NAMALWA (cell line): ENCODE measurements at regions not wholly inside any gene's neighbourhood (a gene's known extent, or its start where the extent isn't known, plus 50 kb on each side); places are given as distances from the start of the nearest gene placed in this dataset.
A peak's percentile ranks its signal among the peaks of the same experiment; 100 is the strongest.
"Not testable (repeated sequence)": the region's sequence is repeated elsewhere in the genome, so short reads cannot be mapped to it uniquely, and the experiment has no call there.

Source experiments
- DNase-seq: peaks from one replicate; pipeline ENCODE4 v3.0.0-alpha.2; 2015; ENCODE audit warnings: low spot score

- no peak for DNase-seq
Observed at GRCh38 chr4:163077680-163078079, 89.0 kb downstream of the NAF1 start.

DNA sequence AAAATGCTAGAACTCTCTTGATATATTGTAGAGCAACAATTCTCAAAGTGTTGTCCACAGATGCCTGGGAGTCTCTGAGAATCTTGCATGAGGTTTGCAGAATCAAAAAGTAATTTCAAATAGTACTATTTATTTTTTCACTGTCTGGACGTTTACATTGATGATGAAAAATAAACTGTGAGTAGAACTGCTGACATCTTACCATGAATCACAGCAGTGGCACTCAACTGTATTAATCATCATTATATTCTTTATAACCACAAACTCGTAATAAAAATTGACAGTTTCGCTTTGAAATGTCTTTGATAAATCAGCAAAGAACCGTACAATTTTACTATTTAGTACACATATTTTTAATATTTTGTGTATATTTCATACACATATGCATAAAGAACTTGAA lies 94.5 kb downstream of the NAF1 start:
- no peak for DNase-seq

- no peak for DNase-seq
Observed at GRCh38 chr4:163071308-163071707, 95.4 kb downstream of the NAF1 start.

DNA sequence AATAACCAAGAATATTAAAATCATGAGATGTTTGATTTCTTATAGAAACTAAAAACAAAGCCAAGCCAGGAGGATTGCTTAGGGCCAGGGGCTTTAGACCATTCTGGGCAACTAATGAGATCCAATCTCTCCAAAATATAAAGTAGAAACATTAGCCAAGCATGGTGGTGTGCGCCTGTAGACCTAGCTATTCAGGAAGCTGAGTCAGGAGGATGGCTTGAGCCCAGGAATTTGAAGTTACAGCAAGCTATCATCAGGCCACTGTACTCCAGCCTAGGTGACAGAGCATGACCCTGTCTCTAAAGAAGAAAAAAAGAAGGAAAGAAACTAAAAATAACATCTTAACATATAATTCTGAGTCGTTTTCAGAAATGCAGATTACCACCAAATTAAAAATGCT lies 96.7 kb downstream of the NAF1 start:
- DNase-seq = no peak

DNA sequence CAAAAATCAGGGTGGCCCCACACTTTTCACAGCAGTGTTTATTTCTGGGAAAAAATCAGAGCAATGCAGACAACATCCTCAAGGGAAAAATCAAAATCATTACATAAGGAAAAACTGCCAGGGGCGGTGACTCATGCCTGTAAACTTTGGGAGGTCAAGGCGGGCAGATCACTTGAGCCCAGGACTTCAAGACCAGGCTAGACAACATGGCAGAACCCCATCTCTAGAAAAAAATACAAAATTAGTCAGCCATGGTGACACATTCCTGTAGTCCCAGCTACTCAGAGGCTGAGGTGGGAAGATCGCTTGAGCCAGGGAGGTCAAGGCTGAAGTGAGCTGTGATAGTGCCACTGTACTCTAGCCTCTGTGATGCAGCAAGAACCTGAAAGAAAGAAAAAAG lies 102.8 kb downstream of the NAF1 start:
- no peak for DNase-seq

- DNase-seq = peak; percentile 57
Observed at GRCh38 chr4:163048447-163048846, 118.2 kb downstream of the NAF1 start.

GRCh38 chr4:163042306-163042705 lies 124.4 kb downstream of the NAF1 start:
- no peak for DNase-seq

- DNase-seq = no peak
Observed at GRCh38 chr4:163017135-163017534, 149.6 kb downstream of the NAF1 start.

DNA sequence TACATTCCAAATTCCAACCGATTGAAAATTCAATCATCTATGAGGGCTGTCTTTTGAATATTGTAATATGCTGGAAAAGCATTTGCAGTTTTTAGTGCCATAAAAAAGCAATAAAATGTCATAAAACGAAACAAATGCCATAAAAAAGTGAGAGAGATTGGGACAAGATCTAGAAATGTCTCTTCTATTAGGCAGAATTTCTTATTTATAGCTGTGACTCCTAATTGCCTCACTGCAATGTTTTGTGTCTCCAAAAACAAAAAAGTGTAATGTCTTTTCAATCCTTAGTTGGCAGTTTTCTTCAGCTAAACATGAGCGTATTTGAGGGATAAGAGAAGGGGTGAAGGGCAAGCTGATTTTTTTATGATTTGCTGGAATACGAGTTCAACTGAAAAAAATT lies 153.9 kb downstream of the NAF1 start:
- no peak for DNase-seq

DNA sequence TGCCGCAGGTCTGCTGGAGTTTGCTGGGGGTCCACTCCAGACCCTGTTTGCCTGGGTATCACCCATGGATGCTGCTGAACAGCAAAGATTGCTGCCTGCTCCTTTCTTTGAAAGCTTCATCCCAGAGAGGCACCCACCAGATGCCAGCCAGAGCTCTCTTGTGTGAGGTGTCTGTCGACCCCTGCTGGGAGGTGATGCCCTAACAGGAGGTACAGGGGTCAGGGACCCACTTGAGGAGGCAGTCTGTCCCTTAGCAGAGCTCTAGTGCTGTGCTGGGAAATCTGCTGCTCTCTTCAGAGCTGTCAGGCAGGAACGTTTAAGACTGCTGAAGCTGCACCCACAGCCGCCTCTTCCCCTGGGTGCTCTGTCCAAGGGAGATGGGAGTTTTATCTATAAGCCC lies 162.7 kb downstream of the NAF1 start:
- DNase-seq = no peak

DNA sequence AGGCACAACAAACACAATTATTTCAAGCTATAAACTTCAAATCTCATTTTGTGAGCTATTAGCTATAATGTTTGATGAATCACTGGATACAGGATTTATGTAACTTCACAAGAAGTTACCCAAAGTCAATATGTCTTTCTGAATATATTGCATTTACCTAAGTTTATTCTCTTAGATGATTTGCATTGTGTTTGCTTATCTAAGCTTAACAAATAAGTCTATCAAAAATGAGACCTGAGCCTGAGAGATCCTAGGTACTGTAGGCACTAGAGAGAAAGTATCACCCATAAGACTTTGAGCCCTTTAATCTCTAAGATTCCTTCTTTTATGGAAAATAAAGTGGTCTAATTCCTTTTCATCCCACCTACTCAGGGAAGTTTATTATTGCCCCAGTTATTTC lies 178.2 kb downstream of the NAF1 start:
- DNase-seq = no peak

DNA sequence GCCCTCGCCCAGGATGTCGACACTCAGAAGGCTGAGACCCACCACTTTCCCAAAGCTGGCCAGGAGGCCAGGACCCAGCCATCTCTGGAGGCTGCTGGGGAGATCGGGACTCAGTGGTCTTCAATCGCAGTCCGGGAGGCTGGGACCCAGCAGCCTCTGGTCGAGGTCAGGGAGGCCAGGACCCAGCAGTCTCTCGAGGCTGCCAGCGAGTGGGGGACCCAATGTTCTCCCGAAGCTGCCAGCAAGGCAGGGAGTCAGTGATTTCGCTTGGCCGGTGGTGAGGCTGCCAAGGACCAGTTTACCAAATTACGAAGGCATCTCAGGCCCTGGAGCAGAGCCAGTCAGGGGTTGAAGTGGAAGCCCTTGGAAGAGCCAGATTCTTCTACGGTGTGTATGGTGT lies 181.6 kb downstream of the NAF1 start:
- DNase-seq = no peak

- DNase-seq = no peak
Observed at GRCh38 chr4:162984621-162985020, 182.1 kb downstream of the NAF1 start.

- no peak for DNase-seq
Observed at GRCh38 chr4:162981823-162982222, 184.9 kb downstream of the NAF1 start.

DNA sequence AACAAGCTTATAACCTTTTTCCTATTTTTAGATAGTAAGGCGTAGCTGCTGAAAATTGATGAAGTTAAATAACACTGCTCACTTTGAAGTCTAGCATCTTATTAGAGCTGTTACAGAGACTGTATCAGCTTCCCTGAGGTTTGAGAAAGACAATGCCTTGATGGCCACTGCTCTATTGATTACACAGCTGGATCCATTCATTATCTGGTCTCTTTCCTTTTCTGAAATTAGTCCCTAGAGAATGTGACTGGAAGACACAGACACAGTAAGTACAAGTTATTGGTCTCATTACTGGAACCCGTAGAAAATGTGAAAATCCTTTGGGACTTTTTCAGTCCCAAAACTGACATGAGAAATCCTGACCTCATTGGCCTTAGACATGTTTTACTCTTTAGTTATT lies 188.3 kb downstream of the NAF1 start:
- DNase-seq = no peak

- no peak for DNase-seq
Observed at GRCh38 chr4:162977788-162978187, 188.9 kb downstream of the NAF1 start.

DNA sequence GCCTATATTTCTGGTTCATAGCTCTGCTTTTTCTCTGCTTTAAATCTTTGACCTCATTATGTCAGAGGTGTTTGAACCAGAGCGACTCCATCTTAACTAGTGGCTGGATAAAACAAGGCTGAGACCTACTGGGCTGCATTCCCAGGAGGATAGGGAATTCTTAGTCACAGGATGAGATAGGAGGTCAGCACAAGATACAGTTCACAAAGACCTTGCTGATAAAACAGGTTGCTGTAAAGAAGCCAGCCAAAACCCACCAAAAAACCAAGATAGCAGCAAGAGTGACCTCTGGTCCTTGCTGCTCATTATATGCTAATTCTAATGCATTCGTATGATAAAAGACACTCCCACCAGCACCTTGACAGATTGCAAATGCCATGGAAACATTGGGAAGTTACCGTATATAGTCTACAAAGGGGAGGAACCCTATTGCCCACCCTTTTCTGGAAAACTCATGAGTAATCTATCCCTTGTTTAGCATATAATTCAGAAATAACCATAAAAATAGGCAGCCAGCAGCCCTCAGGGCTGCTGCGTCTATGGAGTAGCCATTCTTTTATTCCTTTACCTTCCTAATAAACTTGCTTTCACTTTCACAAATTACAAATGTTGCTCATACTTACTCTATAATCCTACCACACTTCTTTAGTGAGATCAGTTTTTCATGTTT lies 193.9 kb downstream of the NAF1 start:
- no peak for DNase-seq

DNA sequence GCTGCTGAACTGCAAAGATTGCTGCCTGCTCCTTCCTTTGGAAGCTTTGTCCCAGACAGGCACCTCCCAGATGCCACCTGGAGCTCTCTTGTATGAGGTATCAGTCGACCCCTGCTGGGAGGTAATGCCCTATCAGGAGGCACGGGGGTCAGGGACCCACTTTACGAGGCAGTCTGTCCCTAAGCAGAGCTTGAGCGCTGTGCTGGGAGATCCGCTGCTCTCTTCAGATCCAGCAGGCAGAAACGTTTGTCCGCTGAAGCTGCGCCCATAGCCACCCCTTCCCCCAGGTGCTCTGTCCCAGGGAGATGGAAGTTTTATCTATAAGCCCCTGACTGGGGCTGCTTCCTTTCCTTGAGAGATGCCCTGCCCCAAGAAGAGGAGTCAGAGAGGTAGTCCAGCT lies 197.5 kb downstream of the NAF1 start:
- DNase-seq = no peak

GRCh38 chr4:162965978-162966377 lies 200.7 kb downstream of the NAF1 start:
- DNase-seq = not testable (repeated sequence)

DNA sequence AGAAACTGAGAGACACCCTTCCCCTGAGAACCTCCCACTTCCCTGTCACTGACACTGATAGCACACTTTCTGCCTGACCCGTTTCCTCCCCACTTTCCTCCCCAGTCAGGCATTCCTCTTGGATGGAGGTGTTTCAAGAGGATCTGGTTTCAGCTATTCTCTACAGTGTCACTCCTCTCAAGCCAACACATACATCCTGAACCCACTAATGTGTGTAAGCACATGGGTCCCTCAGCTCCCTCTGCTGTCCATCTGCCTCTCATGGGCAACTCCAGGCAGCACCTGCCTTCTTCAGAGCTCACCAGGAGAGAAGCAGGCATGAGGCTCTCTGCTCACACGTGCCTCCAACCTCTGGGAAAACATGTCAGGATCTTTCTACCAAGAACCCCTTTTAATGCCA lies 207.6 kb downstream of the NAF1 start:
- peak; percentile 26 for DNase-seq

DNA sequence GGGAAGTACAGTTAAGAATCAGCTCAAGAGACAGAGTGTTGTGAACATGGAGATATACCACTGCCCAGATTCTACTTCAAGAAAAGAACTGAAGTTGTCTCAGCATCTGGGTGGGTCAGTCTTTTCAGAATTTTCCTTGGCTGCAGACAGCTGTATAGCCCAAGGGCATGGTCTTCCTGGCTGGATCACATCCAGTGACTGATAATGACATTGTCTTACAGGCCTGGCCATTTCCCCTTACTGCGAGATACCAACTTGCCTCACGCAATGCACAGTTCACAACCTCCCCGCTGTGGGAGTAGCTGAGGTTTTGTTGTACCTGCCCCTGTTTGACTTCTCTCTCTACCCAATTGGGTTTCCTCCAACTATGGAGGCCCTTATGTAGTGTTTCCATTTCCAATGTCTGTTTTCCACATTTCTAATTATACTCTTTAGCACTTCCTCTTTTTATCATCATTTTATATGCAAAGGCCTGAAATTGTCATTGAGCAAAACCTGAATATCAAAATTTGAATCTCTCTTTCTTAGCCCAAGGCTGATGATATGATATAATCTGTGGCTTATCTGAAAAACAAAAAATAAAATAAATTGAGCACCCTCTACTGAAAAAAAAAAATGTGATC lies 209.1 kb downstream of the NAF1 start:
- no peak for DNase-seq

DNA sequence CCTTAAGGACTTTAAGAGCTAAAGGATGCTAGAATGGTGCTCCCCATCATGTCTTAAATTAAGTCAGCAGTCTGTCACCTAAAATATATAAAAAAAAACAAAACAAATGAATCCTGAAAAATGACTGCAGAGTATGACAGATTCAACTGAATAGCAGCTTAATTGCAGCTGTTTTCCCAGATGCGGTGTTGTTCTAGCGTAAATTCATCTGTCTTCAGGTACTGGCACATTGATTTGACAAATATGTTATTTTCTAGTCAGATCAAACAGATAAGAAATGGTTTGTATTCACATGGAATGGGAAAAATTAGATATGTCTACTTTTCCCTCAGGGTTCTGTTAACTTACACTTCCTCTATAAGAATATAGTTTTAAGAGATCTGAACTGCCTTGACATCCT lies 211.7 kb downstream of the NAF1 start:
- no peak for DNase-seq

GRCh38 chr4:162952232-162952631 lies 214.5 kb downstream of the NAF1 start:
- peak; percentile 5 for DNase-seq

DNA sequence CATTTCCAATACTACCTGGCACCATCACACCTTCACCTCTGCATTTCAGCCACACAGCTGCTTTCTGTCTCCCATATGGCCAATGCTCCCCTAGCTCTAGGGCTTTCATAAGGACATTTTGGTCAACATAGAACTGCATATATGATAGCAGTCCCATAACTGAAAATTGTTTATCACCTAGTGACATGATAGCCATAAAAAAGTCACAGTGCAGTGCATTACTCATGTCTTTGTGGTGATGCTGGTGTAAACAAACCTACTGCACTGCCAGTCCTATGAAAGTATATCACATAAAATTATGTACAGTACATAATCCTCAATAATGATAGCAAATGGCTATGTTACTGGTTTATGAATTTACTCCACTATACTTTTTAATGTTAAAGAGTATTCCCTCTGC lies 221.0 kb downstream of the NAF1 start:
- no peak for DNase-seq
